SJSA1 (cell line): ENCODE measurements at regions not wholly inside any gene's neighbourhood (a gene's known extent, or its start where the extent isn't known, plus 50 kb on each side); places are given as distances from the start of the nearest gene placed in this dataset.

Experiments used
- DNase-seq, 2 experiments: peaks; one replicate each; pipeline ENCODE4 v3.0.0-alpha.2; 2015 to 2020; ENCODE audit warnings: low spot score in 2 of 2, low read depth in 1 of 2
- H3K27ac ChIP-seq: fragments of 250-450 bp; sonication (Bioruptor Pico); 2 replicates; pipeline ENCODE4 v1.5.1; 2020; ENCODE audit warnings: mild to moderate bottlenecking, moderate library complexity
- H3K27me3 ChIP-seq: fragments of 250-450 bp; sonication (Bioruptor Pico); replicated peaks from 2 replicates; pipeline ENCODE4 v1.5.1; 2020; ENCODE audit warnings: mild to moderate bottlenecking, moderate library complexity
- H3K36me3 ChIP-seq: fragments of 250-450 bp; sonication (Bioruptor Pico); 2 replicates; pipeline ENCODE4 v1.5.1; 2020; ENCODE audit warnings: mild to moderate bottlenecking
- H3K4me1 ChIP-seq: fragments of 250-450 bp; sonication (Bioruptor Pico); replicated peaks from 2 replicates; pipeline ENCODE4 v1.6.1; 2021; ENCODE audit warnings: mild to moderate bottlenecking
- H3K4me3 ChIP-seq: fragments of 250-450 bp; sonication (Bioruptor Pico); 2 replicates; pipeline ENCODE4 v1.5.1; 2020; ENCODE audit warnings: mild to moderate bottlenecking
- H3K9me3 ChIP-seq: fragments of 250-450 bp; sonication (Bioruptor Pico); replicated peaks from 2 replicates; pipeline ENCODE4 v1.5.1; 2020; ENCODE audit warnings: mild to moderate bottlenecking

DNA sequence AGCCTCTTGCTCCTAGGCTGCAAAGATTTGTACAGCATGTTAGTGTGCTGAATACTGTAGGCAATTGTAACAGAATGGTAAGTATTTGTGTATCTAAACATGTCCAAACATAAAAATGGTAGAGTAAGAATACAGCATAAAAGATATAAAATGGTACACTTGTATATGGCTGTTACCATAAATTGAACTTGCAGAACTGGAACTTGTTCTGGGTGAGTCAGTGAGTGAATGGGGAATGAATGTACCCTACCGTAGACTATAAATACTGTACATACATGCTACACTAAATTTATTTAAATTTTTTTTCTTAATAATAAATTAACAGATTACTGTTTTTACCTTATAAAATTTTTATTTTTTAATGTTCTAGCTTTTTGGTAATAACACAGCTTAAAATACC is 858.7 kb downstream of the ROBO2 start:
- no peak overlapping the region for H3K4me3 ChIP-seq
- H3K4me1 ChIP-seq: no peaks in the 10 kb centered on the region
- no peaks in the 10 kb centered on the region for H3K36me3 ChIP-seq
- DNase-seq: no peak
- H3K27me3 ChIP-seq: no peaks in the 10 kb centered on the region
- no peak overlapping the region for H3K27ac ChIP-seq
- H3K9me3 ChIP-seq: no peaks in the 10 kb centered on the region

DNA sequence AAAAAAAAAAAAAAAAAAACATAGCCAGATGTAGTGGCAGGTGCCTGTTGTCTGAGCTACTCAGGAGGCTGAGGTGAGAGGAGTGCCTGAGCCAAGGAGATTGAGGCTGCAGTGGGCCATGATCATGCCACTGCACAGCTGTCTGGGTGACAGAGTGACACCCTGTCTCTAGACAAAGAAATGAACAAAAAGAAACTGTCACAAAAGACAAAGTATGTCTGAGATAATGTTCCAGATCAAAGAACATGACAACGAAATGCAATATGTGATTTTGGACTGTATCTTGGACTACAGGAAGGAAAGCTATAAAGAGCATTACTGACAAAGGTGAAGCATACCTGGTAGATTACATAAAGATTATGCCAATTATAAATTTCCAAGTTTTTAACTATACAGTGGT is 862.8 kb downstream of the ROBO2 start:
- Histone ChIP-seq H3K27ac (no peak overlapping the region), H3K4me3 (no peak overlapping the region), H3K36me3 (no peaks in the 10 kb centered on the region), H3K27me3 (no peaks in the 10 kb centered on the region), H3K4me1 (no peaks in the 10 kb centered on the region), H3K9me3 (no peaks in the 10 kb centered on the region)
- DNase-seq: no peak

DNA sequence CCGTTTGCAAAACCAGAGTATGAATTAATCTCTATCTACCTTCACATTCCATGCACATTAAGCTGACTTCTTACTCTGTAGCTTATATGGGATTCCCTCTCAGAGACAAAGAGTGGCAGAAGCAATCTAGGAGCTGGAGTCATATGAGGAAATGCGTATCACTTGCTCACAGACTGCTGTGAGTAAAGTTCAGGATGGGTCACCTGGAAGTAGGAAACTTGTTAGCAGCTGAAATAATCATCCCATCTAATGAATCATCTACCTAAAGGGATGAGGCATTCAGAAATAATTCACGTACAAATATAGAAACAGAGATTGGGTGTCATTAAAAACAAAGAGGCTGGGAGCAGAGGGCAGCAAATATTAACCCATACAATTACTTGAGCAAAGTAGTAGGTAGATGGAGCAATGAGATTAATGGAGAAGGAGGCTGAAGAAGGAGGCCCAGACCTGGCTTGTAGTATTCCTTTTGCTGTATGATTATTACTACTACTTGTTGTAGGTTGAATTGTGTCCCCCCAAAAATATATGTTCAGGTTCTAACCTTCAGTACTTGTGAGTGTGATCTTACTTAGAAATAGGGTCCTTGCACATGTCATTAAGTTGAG is 866.3 kb downstream of the ROBO2 start:
- Histone ChIP-seq H3K36me3 (no peaks in the 10 kb centered on the region), H3K4me1 (no peaks in the 10 kb centered on the region), H3K27ac (no peak overlapping the region), H3K4me3 (no peak overlapping the region), H3K27me3 (no peaks in the 10 kb centered on the region), H3K9me3 (no peaks in the 10 kb centered on the region)
- no peak for DNase-seq

DNA sequence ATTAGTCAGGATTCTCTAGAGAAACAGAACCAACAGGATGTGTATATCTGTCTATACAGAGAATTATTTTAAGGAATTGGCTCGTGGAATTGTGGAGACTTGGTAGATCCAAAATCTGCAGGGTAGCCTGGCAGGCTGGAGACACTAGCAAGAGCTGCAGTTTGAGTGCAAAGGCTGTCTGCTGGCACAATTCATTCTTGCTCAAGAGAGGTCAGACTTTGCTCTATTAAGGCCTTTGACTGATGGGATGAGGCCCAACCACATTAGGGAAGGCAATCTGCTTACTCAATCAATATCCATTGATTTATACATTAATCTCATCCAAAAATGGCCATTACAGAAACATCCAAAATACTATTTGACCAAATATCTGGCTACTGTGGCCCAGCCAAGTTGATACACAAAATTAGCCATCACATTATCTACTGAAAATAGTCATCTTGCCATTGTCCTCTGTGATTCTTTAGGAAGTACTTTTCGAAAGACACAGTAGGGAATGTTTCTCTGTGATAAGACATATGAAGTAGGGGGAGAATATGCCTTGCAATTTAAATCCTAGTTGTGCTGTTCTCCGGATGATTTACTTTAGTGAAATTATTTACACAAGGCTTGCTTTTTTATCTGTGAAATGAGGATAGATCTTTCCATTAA is 873.8 kb downstream of the ROBO2 start:
- no peaks in the 10 kb centered on the region for H3K36me3 ChIP-seq
- H3K4me3 ChIP-seq: no peak overlapping the region
- H3K27ac ChIP-seq: no peak overlapping the region
- H3K4me1 ChIP-seq: no peaks in the 10 kb centered on the region
- DNase-seq: no peak
- no peaks in the 10 kb centered on the region for H3K27me3 ChIP-seq
- H3K9me3 ChIP-seq: no peaks in the 10 kb centered on the region

DNA sequence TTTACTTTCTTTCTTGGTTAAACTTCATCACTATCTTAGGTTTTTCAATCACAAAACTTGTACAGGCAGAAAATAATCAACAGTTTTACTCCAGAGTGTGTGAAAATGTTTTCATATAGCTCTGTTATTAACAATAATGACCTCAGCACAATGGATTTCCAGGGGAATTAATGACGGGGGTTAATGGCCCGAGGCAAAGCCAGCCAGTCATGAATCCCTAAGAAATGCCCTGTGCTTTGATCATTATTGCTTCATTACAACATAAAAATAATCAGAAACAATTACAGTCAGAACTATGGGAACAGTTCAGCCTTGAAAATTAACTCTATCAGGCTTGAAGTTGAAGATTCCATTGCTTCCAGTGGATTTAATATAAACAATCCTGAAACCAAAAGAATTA is 875.4 kb downstream of the ROBO2 start:
- Histone ChIP-seq H3K4me3 (no peak overlapping the region), H3K36me3 (no peaks in the 10 kb centered on the region), H3K4me1 (no peaks in the 10 kb centered on the region), H3K27me3 (no peaks in the 10 kb centered on the region), H3K27ac (no peak overlapping the region), H3K9me3 (no peaks in the 10 kb centered on the region)
- DNase-seq: no peak

DNA sequence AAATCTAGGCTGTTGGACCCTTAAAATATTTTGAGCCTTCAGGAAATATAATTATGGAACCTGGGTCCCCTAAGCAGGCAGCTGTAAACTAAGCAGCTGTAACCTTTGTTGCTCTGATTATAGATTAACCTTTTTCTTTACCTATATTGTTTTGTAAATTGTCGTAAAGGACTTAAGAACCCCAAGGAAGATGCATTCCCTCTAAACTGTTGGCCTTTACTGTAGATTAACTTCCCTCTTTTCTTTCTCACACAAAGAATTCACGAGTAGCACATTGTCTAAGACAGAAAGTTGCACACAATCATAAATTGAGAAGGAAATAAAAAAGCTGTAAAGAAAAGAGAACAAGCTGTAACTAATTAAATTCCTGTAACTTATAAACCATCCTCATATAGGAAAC is 877.3 kb downstream of the ROBO2 start:
- Histone ChIP-seq H3K27ac (no peak overlapping the region), H3K9me3 (no peaks in the 10 kb centered on the region), H3K36me3 (no peaks in the 10 kb centered on the region), H3K4me1 (no peaks in the 10 kb centered on the region), H3K4me3 (no peak overlapping the region), H3K27me3 (no peaks in the 10 kb centered on the region)
- no peak for DNase-seq

DNA sequence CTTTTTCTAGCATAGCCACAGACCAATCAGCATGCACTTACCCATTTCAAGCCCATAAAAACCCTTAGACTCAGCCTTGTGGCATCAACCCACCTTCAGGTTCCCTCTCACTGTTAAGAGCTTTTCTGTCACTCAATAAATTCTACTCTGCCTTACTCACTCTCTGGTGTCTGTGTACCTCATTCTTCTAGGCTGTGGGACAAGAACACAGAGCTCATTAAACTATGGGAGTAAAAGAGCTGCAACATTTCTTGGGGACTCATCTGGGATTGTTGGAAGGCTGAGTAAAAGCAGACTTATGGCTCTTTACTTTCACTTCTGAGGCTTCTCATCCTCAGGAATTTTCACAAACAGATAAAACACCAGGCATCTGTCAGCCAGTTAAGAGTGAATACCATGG is 879.3 kb downstream of the ROBO2 start:
- Histone ChIP-seq H3K9me3 (no peaks in the 10 kb centered on the region), H3K36me3 (no peaks in the 10 kb centered on the region), H3K27ac (no peak overlapping the region), H3K27me3 (no peaks in the 10 kb centered on the region), H3K4me3 (no peak overlapping the region), H3K4me1 (no peaks in the 10 kb centered on the region)
- no peak for DNase-seq

DNA sequence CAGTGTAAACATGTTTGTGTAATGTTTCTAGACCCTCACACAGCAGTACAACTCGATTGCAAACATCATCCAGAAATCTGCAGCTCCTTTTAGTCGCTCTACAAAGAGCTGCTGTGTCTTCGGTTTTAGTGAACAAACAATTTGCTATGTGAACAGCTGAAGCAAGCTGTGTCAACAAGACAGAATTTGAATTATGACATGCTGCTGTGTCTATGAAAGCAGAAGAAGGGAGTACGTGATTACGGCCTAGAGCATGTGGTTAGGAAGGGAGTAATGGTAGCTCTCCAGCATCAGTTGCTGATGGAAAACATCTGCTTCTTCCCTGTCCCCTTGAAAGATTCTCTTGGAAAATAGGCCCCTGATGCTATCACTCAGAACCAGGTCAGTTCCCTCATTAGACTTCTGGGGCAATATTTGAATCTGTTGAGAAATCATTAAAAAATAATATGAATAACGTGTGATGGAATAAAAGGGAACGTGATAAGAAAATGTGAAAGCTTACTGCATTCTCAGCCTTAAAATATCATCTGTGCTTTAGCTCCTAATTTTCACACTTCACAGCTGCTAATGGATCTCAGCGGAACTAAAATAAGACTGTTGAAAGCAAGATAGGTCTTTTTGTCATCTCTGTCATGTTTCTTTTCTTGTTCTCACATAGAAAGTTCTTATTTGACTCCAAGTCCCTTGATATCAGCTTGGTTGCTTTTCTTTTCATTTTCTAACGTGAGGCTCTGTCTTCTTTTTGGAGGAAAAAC is 891.5 kb downstream of the ROBO2 start:
- Histone ChIP-seq H3K36me3 (no peaks in the 10 kb centered on the region), H3K4me3 (no peak overlapping the region), H3K27ac (no peak overlapping the region), H3K4me1 (no peaks in the 10 kb centered on the region), H3K27me3 (no peaks in the 10 kb centered on the region), H3K9me3 (no peaks in the 10 kb centered on the region)
- DNase-seq: no peak

DNA sequence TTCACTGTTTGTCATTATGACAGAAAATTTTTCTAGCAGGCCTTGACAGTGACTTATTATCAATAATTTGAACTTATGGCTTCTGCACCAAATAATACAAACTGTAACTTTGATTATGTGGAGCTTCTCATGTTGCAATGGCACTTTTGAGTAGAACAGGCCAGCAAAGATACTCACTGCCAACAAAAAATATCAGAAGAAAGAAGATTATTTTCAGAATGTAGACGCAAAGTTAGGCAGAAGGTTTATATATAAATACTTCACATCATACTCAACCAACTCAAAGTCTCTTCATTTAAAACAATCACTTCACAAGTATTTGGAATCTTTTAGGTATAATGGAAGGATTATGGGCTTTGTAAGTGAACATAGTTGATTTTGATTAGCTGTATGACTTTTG is 893.0 kb downstream of the ROBO2 start:
- Histone ChIP-seq H3K36me3 (no peaks in the 10 kb centered on the region), H3K4me1 (no peaks in the 10 kb centered on the region), H3K4me3 (no peak overlapping the region), H3K9me3 (no peaks in the 10 kb centered on the region), H3K27ac (no peak overlapping the region), H3K27me3 (no peaks in the 10 kb centered on the region)
- DNase-seq: no peak

DNA sequence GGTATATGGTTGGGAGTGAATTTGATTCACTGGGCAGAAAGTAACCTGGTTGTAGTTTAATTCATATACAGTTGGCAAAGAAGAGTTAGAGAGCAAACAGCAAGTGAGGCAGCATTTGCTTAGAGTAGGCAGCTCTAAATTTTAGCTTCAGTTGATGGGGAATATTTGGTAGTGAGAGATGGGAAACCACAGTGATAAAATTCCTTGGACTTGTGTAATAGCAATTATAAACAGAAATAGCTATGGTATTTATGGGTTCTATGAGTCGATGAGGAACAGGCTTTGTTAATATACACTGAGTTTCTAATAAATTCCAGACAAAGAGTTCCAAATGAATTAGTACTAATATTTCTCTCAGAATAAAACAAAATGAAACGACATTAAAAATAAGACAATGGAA is 894.0 kb downstream of the ROBO2 start:
- no peaks in the 10 kb centered on the region for H3K36me3 ChIP-seq
- H3K27me3 ChIP-seq: no peaks in the 10 kb centered on the region
- no peak overlapping the region for H3K4me3 ChIP-seq
- no peak for DNase-seq
- no peak overlapping the region for H3K27ac ChIP-seq
- no peaks in the 10 kb centered on the region for H3K4me1 ChIP-seq
- H3K9me3 ChIP-seq: no peaks in the 10 kb centered on the region

DNA sequence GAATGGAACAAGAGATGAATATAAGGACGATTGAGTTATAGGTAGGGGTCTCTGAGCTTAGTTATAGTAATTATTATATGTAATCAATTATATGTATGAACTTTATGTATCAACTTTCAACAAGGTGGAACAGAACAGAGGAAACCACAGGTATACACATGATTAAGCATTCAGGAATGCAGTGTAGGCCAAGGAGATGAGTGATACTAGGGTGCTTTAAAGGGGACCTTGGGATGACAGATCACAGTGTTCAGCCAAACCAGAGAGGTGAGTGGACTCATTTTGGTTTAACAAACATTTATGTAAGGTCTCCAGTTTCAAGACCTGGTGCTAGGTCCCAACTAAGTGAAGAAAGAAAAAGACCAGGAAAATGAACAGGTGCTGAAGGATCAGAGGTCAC is 895.5 kb downstream of the ROBO2 start:
- no peak overlapping the region for H3K4me3 ChIP-seq
- H3K4me1 ChIP-seq: no peaks in the 10 kb centered on the region
- no peaks in the 10 kb centered on the region for H3K36me3 ChIP-seq
- no peaks in the 10 kb centered on the region for H3K9me3 ChIP-seq
- H3K27ac ChIP-seq: no peak overlapping the region
- H3K27me3 ChIP-seq: no peaks in the 10 kb centered on the region
- no peak for DNase-seq

DNA sequence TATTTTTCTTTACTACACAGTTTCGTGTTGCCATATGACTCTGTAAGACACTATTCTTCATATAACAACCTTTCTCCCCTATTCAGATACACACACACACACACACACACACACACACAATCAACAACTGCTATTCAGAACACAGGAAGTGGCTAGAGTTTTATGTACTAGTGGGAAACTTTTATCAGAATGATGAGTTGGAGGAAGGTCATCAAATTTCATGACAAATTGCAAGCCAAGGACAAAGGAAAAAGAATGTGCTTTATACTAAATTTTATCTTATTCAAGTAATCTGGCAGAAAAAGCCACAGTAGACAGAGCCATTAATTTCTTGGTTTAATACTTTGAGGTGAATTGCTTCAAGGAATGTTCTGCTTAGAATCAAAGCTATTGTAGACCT is 899.8 kb downstream of the ROBO2 start:
- no peaks in the 10 kb centered on the region for H3K4me1 ChIP-seq
- DNase-seq: no peak
- no peak overlapping the region for H3K4me3 ChIP-seq
- no peaks in the 10 kb centered on the region for H3K27me3 ChIP-seq
- H3K27ac ChIP-seq: no peak overlapping the region
- H3K36me3 ChIP-seq: no peaks in the 10 kb centered on the region
- no peaks in the 10 kb centered on the region for H3K9me3 ChIP-seq

DNA sequence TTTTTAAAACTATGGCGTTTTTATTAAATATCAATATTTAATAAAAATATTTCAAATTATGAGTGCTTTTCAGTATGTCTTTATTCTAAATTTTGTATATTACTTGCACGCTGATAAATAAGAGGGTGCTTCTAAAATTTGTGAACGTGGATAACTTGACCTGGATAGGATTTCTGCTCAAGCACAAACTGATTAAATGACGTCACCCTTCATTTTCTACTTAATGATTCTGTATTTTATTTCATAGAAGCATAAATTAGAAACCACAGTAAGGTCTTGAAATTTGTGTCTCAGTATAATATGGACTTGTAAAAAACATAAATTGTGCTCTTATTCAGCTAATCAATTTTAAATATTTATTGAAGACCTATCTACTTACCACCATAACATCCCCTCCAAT is 903.7 kb downstream of the ROBO2 start:
- Histone ChIP-seq H3K4me3 (no peak overlapping the region), H3K27me3 (no peaks in the 10 kb centered on the region), H3K9me3 (no peaks in the 10 kb centered on the region), H3K27ac (no peak overlapping the region), H3K4me1 (no peaks in the 10 kb centered on the region), H3K36me3 (no peaks in the 10 kb centered on the region)
- no peak for DNase-seq

DNA sequence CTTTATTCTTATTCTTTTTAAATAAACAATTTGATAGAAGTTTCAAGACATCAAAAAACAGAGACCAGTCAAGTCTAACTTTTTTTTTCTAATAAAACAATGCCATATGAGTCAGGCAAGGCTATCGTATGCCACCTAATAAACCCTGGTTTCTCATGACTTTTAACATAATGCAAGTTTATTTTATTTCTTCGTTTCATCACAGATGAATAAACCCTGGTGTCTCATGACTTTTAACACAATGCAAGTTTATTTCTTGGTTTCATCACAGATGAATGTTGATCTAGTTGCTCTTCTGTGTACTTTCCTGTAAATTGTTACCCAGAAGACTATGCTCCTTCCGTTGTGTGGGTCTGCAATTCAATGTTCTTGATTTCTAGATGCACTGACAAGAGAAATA is 905.4 kb downstream of the ROBO2 start:
- Histone ChIP-seq H3K4me3 (no peak overlapping the region), H3K9me3 (no peaks in the 10 kb centered on the region)
- DNase-seq: no peak

More for the DNA sequence above, 905.4 kb downstream of the ROBO2 start:
- Histone ChIP-seq H3K27me3 (no peaks in the 10 kb centered on the region), H3K36me3 (no peaks in the 10 kb centered on the region), H3K27ac (no peak overlapping the region), H3K4me1 (no peaks in the 10 kb centered on the region)
